ENCODE measurements at regions not wholly inside any gene's neighbourhood (a gene's known extent, or its start where the extent isn't known, plus 50 kb on each side); places are given as distances from the start of the nearest gene placed in this dataset.

- peaks cover 0 to 2% of the 10 kb centered on the region in 2 donors for H3K9me3 Mint-ChIP-seq
- H3K36me3 Mint-ChIP-seq (ENCODE audit: insufficient read depth in 2 of 2): peaks cover 1 to 3% of the 10 kb centered on the region in 2 donors
- no peak for ATAC-seq (replicated peaks in 1 of 2)
- peaks cover 11% of the 10 kb centered on the region for H3K27me3 Mint-ChIP-seq (ENCODE audit: low read depth)
- H3K4me3 Mint-ChIP-seq: no peak overlapping the region
- DNase-seq: no peak
- H3K27ac Mint-ChIP-seq: no peak overlapping the region
- no peaks in the 10 kb centered on the region for H3K4me1 Mint-ChIP-seq (ENCODE audit: low read depth)
These were observed 378.8 kb downstream of the MED13L start for GRCh38 chr12:115898670-115899069.

- DNase-seq (no peak), ATAC-seq (replicated peaks in 1 of 2) (peak in 1 of 2 donors; percentile 26)
- H3K27ac Mint-ChIP-seq: no peak overlapping the region
- peaks cover 17% of the 10 kb centered on the region for H3K27me3 Mint-ChIP-seq (ENCODE audit: low read depth)
- no peak overlapping the region for H3K4me3 Mint-ChIP-seq
- peaks cover 1 to 3% of the 10 kb centered on the region in 2 donors for H3K36me3 Mint-ChIP-seq (ENCODE audit: insufficient read depth in 2 of 2)
- H3K4me1 Mint-ChIP-seq (ENCODE audit: low read depth): no peaks in the 10 kb centered on the region
- peaks cover 0 to 2% of the 10 kb centered on the region in 2 donors for H3K9me3 Mint-ChIP-seq
These were observed 379.8 kb downstream of the MED13L start for GRCh38 chr12:115897729-115898128.

- Mint-ChIP-seq H3K27me3 (ENCODE audit: low read depth) (peaks cover 17% of the 10 kb centered on the region), H3K4me3 (no peak overlapping the region), H3K9me3 (peaks cover 0 to 2% of the 10 kb centered on the region in 2 donors), H3K4me1 (ENCODE audit: low read depth) (no peaks in the 10 kb centered on the region), H3K36me3 (ENCODE audit: insufficient read depth in 2 of 2) (peaks cover 1 to 3% of the 10 kb centered on the region in 2 donors), H3K27ac (no peak overlapping the region)
- ATAC-seq (replicated peaks in 1 of 2) (no peak), DNase-seq (no peak)
These were observed 382.2 kb downstream of the MED13L start for GRCh38 chr12:115895247-115895646.

GRCh38 chr12:115891556-115892164, 385.8 kb downstream of the MED13L start:
- Mint-ChIP-seq H3K27ac (no peak overlapping the region), H3K4me1 (ENCODE audit: low read depth) (no peaks in the 10 kb centered on the region), H3K4me3 (no peak overlapping the region), H3K36me3 (ENCODE audit: insufficient read depth in 2 of 2) (peaks cover 1 to 3% of the 10 kb centered on the region in 2 donors), H3K27me3 (ENCODE audit: low read depth) (peaks cover 17% of the 10 kb centered on the region), H3K9me3 (peaks cover 0 to 2% of the 10 kb centered on the region in 2 donors)
- DNase-seq (no peak), ATAC-seq (replicated peaks in 1 of 2) (no peak)

- Mint-ChIP-seq H3K27me3 (ENCODE audit: low read depth) (peaks cover 14% of the 10 kb centered on the region), H3K36me3 (ENCODE audit: insufficient read depth in 2 of 2) (no peaks in the 10 kb centered on the region), H3K4me1 (ENCODE audit: low read depth) (no peaks in the 10 kb centered on the region), H3K4me3 (no peak overlapping the region), H3K9me3 (no peaks in the 10 kb centered on the region), H3K27ac (no peak overlapping the region)
- DNase-seq: no peak
- ATAC-seq (replicated peaks in 1 of 2): no peak
These were observed 390.8 kb downstream of the MED13L start for GRCh38 chr12:115886666-115887065.

GRCh38 chr12:115885040-115885690, 392.3 kb downstream of the MED13L start:
- Mint-ChIP-seq H3K36me3 (ENCODE audit: insufficient read depth in 2 of 2) (no peaks in the 10 kb centered on the region), H3K4me3 (no peak overlapping the region), H3K27me3 (ENCODE audit: low read depth) (peaks cover 14% of the 10 kb centered on the region), H3K4me1 (ENCODE audit: low read depth) (no peaks in the 10 kb centered on the region), H3K9me3 (no peaks in the 10 kb centered on the region), H3K27ac (no peak overlapping the region)
- no peak for DNase-seq
- no peak for ATAC-seq (replicated peaks in 1 of 2)

- H3K27me3 Mint-ChIP-seq (ENCODE audit: low read depth): peaks cover 14% of the 10 kb centered on the region
These were observed 394.6 kb downstream of the MED13L start for GRCh38 chr12:115882936-115883335.

GRCh38 chr12:115880238-115880637, 397.3 kb downstream of the MED13L start:
- no peak for DNase-seq
- H3K27me3 Mint-ChIP-seq (ENCODE audit: low read depth): peaks cover 16% of the 10 kb centered on the region
- no peak overlapping the region for H3K27ac Mint-ChIP-seq
- H3K9me3 Mint-ChIP-seq: no peaks in the 10 kb centered on the region
- H3K4me3 Mint-ChIP-seq: no peak overlapping the region
- no peaks in the 10 kb centered on the region for H3K4me1 Mint-ChIP-seq (ENCODE audit: low read depth)
- H3K36me3 Mint-ChIP-seq (ENCODE audit: insufficient read depth in 2 of 2): no peaks in the 10 kb centered on the region
- ATAC-seq (replicated peaks in 1 of 2): no peak

More at GRCh38 chr12:115882936-115883335, 394.6 kb downstream of the MED13L start:
- ATAC-seq (replicated peaks in 1 of 2): no peak
- H3K4me1 Mint-ChIP-seq (ENCODE audit: low read depth): no peaks in the 10 kb centered on the region
- no peak overlapping the region for H3K27ac Mint-ChIP-seq
- H3K36me3 Mint-ChIP-seq (ENCODE audit: insufficient read depth in 2 of 2): no peaks in the 10 kb centered on the region
- H3K9me3 Mint-ChIP-seq: no peaks in the 10 kb centered on the region
- DNase-seq: no peak
- no peak overlapping the region for H3K4me3 Mint-ChIP-seq

- Mint-ChIP-seq H3K36me3 (ENCODE audit: insufficient read depth in 2 of 2) (no peaks in the 10 kb centered on the region), H3K9me3 (no peaks in the 10 kb centered on the region), H3K27ac (no peak overlapping the region), H3K4me3 (no peak overlapping the region), H3K27me3 (ENCODE audit: low read depth) (peaks cover 19% of the 10 kb centered on the region), H3K4me1 (ENCODE audit: low read depth) (no peaks in the 10 kb centered on the region)
- ATAC-seq (replicated peaks in 1 of 2): no peak
- DNase-seq: no peak
These were observed 398.1 kb downstream of the MED13L start for GRCh38 chr12:115879354-115879753.

GRCh38 chr12:115873451-115874082, 403.9 kb downstream of the MED13L start:
- ATAC-seq (replicated peaks in 1 of 2) (no peak), DNase-seq (no peak)
- Mint-ChIP-seq H3K27me3 (ENCODE audit: low read depth) (peaks cover 36% of the 10 kb centered on the region), H3K9me3 (no peaks in the 10 kb centered on the region), H3K36me3 (ENCODE audit: insufficient read depth in 2 of 2) (no peaks in the 10 kb centered on the region), H3K27ac (no peak overlapping the region), H3K4me1 (ENCODE audit: low read depth) (no peaks in the 10 kb centered on the region), H3K4me3 (no peak overlapping the region)

GRCh38 chr12:115872919-115873357, 404.6 kb downstream of the MED13L start:
- Mint-ChIP-seq H3K9me3 (no peaks in the 10 kb centered on the region), H3K4me3 (no peak overlapping the region), H3K27ac (no peak overlapping the region), H3K4me1 (ENCODE audit: low read depth) (no peaks in the 10 kb centered on the region), H3K27me3 (ENCODE audit: low read depth) (peaks cover 36% of the 10 kb centered on the region), H3K36me3 (ENCODE audit: insufficient read depth in 2 of 2) (no peaks in the 10 kb centered on the region)
- ATAC-seq (replicated peaks in 1 of 2) (peak in 1 of 2 donors; percentile 42), DNase-seq (no peak)

- no peak for DNase-seq
- ATAC-seq (replicated peaks in 1 of 2): no peak
- no peaks in the 10 kb centered on the region for H3K4me1 Mint-ChIP-seq (ENCODE audit: low read depth)
These were observed 405.3 kb downstream of the MED13L start for GRCh38 chr12:115872212-115872611.

GRCh38 chr12:115871714-115872113, 405.8 kb downstream of the MED13L start:
- Mint-ChIP-seq H3K9me3 (no peaks in the 10 kb centered on the region), H3K27me3 (ENCODE audit: low read depth) (peaks cover 36% of the 10 kb centered on the region), H3K4me3 (no peak overlapping the region), H3K4me1 (ENCODE audit: low read depth) (no peaks in the 10 kb centered on the region), H3K36me3 (ENCODE audit: insufficient read depth in 2 of 2) (no peaks in the 10 kb centered on the region), H3K27ac (no peak overlapping the region)
- DNase-seq (no peak), ATAC-seq (replicated peaks in 1 of 2) (no peak)

More at GRCh38 chr12:115872212-115872611, 405.3 kb downstream of the MED13L start:
- H3K9me3 Mint-ChIP-seq: no peaks in the 10 kb centered on the region
- no peak overlapping the region for H3K27ac Mint-ChIP-seq
- H3K27me3 Mint-ChIP-seq (ENCODE audit: low read depth): peaks cover 36% of the 10 kb centered on the region
- H3K4me3 Mint-ChIP-seq: no peak overlapping the region
- no peaks in the 10 kb centered on the region for H3K36me3 Mint-ChIP-seq (ENCODE audit: insufficient read depth in 2 of 2)
